IMR-90 (cell line): ENCODE measurements at regions not wholly inside any gene's neighbourhood (a gene's known extent, or its start where the extent isn't known, plus 50 kb on each side); places are given as distances from the start of the nearest gene placed in this dataset.

Source experiments
- ATAC-seq: fragments of 200-7000 bp; cut with Tn5 transposase; 2 replicates; pipeline ENCODE4 v1.9.1; 2020; ENCODE audit warnings: low read depth, mild to moderate bottlenecking, moderate library complexity
- BruUV-seq: library from RNA; stranded (reverse); fragments of 400-500 nt; replicated peaks from 2 replicates; lab custom pipeline; 2021; lab: Mats Ljungman, UMichigan
- CTCF ChIA-PET: fragments of 300-600 bp; formaldehyde crosslinking; extraction: SDS; loops from one replicate; lab custom pipeline; 2021; ENCODE audit warnings: antibody characterized with exemption; lab: Yijun Ruan, JAX
- POLR2A ChIA-PET: fragments of 300-600 bp; sonication (Branson Sonifier 250); formaldehyde crosslinking; loops from one replicate; lab custom pipeline; 2022; ENCODE audit warnings: antibody characterized with exemption; ENCODE audit not compliant: unreplicated experiment; lab: Charles Lee
- DNase-seq: peaks from one replicate; pipeline ENCODE4 v3.0.0; 2013
- H2AFZ ChIP-seq: replicated peaks from 2 replicates; pipeline ENCODE3; 2013; ENCODE audit warnings: low read length, mild to moderate bottlenecking; ENCODE audit not compliant: poor library complexity
- H2AK5ac ChIP-seq: 2 replicates; pipeline ENCODE4 v1.6.1; 2013; ENCODE audit warnings: low read depth, low read length, inconsistent platforms
- H2AK9ac ChIP-seq: replicated peaks from 2 replicates; pipeline ENCODE3; 2013; ENCODE audit warnings: mild to moderate bottlenecking, low read depth, low read length, moderate library complexity; ENCODE audit not compliant: poor library complexity
- H2BK120ac ChIP-seq: 2 replicates; pipeline ENCODE4 v1.6.1; 2013; ENCODE audit warnings: low read depth, low read length, inconsistent platforms
- H2BK15ac ChIP-seq: 3 replicates; pipeline ENCODE4 v1.6.1; 2013; ENCODE audit warnings: low read depth, low read length, inconsistent platforms
- H2BK20ac ChIP-seq: 2 replicates; pipeline ENCODE4 v1.6.1; 2013; ENCODE audit warnings: low read depth, mild to moderate bottlenecking, inconsistent platforms, low read length, moderate library complexity
- H2BK5ac ChIP-seq: 2 replicates; pipeline ENCODE4 v1.6.1; 2013; ENCODE audit warnings: mild to moderate bottlenecking, low read depth, low read length, inconsistent platforms; ENCODE audit not compliant: poor library complexity, severe bottlenecking
- H3K14ac ChIP-seq: replicated peaks from 2 replicates; pipeline ENCODE4 v1.6.1; 2013; ENCODE audit warnings: low read depth, low read length, inconsistent platforms
- H3K18ac ChIP-seq: 2 replicates; pipeline ENCODE4 v1.6.1; 2013; ENCODE audit warnings: low read depth, low read length, control low read depth
- H3K23ac ChIP-seq: 2 replicates; pipeline ENCODE4 v1.6.1; 2013; ENCODE audit warnings: low read depth, low read length, inconsistent platforms
- H3K27ac ChIP-seq: 2 replicates; pipeline ENCODE4 v1.5.1; 2013; ENCODE audit warnings: mild to moderate bottlenecking, control low read depth, low read length; ENCODE audit not compliant: insufficient read depth
- H3K27me3 ChIP-seq: 2 replicates; pipeline ENCODE4 v1.6.1; 2013; ENCODE audit warnings: low read length; ENCODE audit not compliant: control insufficient read depth, insufficient read depth
- H3K36me3 ChIP-seq: 2 replicates; pipeline ENCODE4 v1.6.1; 2013; ENCODE audit warnings: low read length, mixed read lengths; ENCODE audit not compliant: control insufficient read depth, insufficient read depth
- H3K4ac ChIP-seq: 2 replicates; pipeline ENCODE4 v1.6.1; 2013; ENCODE audit warnings: low read depth, low read length, inconsistent platforms
- H3K4me1 ChIP-seq: 2 replicates; pipeline ENCODE4 v1.6.1; 2013; ENCODE audit warnings: low read length, mixed read lengths; ENCODE audit not compliant: control insufficient read depth, insufficient read depth
- H3K4me2 ChIP-seq: 2 replicates; pipeline ENCODE4 v1.6.1; 2013; ENCODE audit warnings: low read depth, mild to moderate bottlenecking, control low read depth, low read length, moderate library complexity
- H3K4me3 ChIP-seq: 2 replicates; pipeline ENCODE4 v1.5.1; 2013; ENCODE audit warnings: low read depth, mild to moderate bottlenecking, control low read depth, low read length, moderate library complexity; ENCODE audit not compliant: insufficient read depth
- H3K56ac ChIP-seq: 2 replicates; pipeline ENCODE4 v1.6.1; 2013; ENCODE audit warnings: low read length, inconsistent platforms; ENCODE audit not compliant: insufficient read depth; ENCODE audit errors: extremely low read depth
- H3K79me1 ChIP-seq, 2 experiments: 2 replicates each; pipeline ENCODE4 v1.6.1; 2013; ENCODE audit warnings: low read length in 2 of 2, inconsistent platforms in 1 of 2, low read depth in 1 of 2
- H3K9ac ChIP-seq: 2 replicates; pipeline ENCODE4 v1.6.1; 2013; ENCODE audit warnings: low read depth, low read length, control low read depth
- H3K9me1 ChIP-seq: 2 replicates; pipeline ENCODE4 v1.6.1; 2013; ENCODE audit warnings: low read length, inconsistent platforms; ENCODE audit not compliant: insufficient read depth
- H3K9me3 ChIP-seq: 2 replicates; pipeline ENCODE4 v1.6.1; 2013; ENCODE audit warnings: low read length; ENCODE audit not compliant: control insufficient read depth, insufficient read depth
- H4K20me1 ChIP-seq: 2 replicates; pipeline ENCODE4 v1.6.1; 2013; ENCODE audit warnings: low read length, inconsistent platforms; ENCODE audit not compliant: insufficient read depth
- H4K5ac ChIP-seq: 2 replicates; pipeline ENCODE4 v1.6.1; 2013; ENCODE audit warnings: mild to moderate bottlenecking, low read depth, low read length, control low read depth
- H4K8ac ChIP-seq, 2 experiments: 2 replicates each; pipeline ENCODE4 v1.6.1; 2013; ENCODE audit warnings: low read depth in 2 of 2, low read length in 2 of 2, control low read depth in 1 of 2, inconsistent platforms in 1 of 2
- H4K91ac ChIP-seq: 2 replicates; pipeline ENCODE4 v1.6.1; 2013; ENCODE audit warnings: low read depth, low read length, inconsistent platforms; ENCODE audit not compliant: insufficient read depth
- BHLHE40 ChIP-seq: fragments of 150-350 bp; IDR thresholded peaks from 2 replicates; pipeline ENCODE4 v1.6.1; 2016; ENCODE audit warnings: mild to moderate bottlenecking, low read depth, low read length
- ELK1 ChIP-seq: fragments of 150-350 bp; IDR thresholded peaks from 2 replicates; pipeline ENCODE4 v1.6.1; 2016; ENCODE audit warnings: low read depth, mild to moderate bottlenecking, low read length, moderate library complexity, borderline replicate concordance
- FOS ChIP-seq: fragments of 150-350 bp; IDR thresholded peaks from 2 replicates; pipeline ENCODE4 v1.6.1; 2016; ENCODE audit warnings: low read depth, low read length
- MAFK ChIP-seq: IDR thresholded peaks from 2 replicates; pipeline ENCODE4 v1.6.1; 2012; ENCODE audit warnings: low read depth, low read length, improper control_type of control experiment
- MAZ ChIP-seq: IDR thresholded peaks from 2 replicates; pipeline ENCODE4 v1.6.1; 2012; ENCODE audit warnings: low read depth, mild to moderate bottlenecking, low read length, improper control_type of control experiment, moderate library complexity, borderline replicate concordance
- MXI1 ChIP-seq: IDR thresholded peaks from 2 replicates; pipeline ENCODE4 v1.6.1; 2012; ENCODE audit warnings: low read depth, mild to moderate bottlenecking, low read length, moderate library complexity, borderline replicate concordance
- NFE2L2 ChIP-seq: fragments of 150-350 bp; IDR thresholded peaks from 2 replicates; pipeline ENCODE4 v1.6.1; 2016; ENCODE audit warnings: low read depth, mild to moderate bottlenecking, low read length
- POLR2A ChIP-seq: IDR thresholded peaks from 2 replicates; pipeline ENCODE4 v1.6.1; 2012; ENCODE audit warnings: mild to moderate bottlenecking, low read depth, low read length
- RAD21 ChIP-seq: IDR thresholded peaks from 2 replicates; pipeline ENCODE4 v1.6.1; 2012; ENCODE audit warnings: low read length, improper control_type of control experiment
- RCOR1 ChIP-seq: IDR thresholded peaks from 2 replicates; pipeline ENCODE4 v1.6.1; 2012; ENCODE audit warnings: mild to moderate bottlenecking, low read length, improper control_type of control experiment; ENCODE audit not compliant: insufficient replicate concordance
- RFX5 ChIP-seq: IDR thresholded peaks from 2 replicates; pipeline ENCODE4 v1.8.0; 2012; ENCODE audit warnings: low read depth, mild to moderate bottlenecking, low read length, moderate library complexity
- SMC3 ChIP-seq: fragments of 150-350 bp; IDR thresholded peaks from 2 replicates; pipeline ENCODE4 v1.6.1; 2016; ENCODE audit warnings: low read depth, mild to moderate bottlenecking, antibody characterized with exemption, low read length, moderate library complexity
- USF2 ChIP-seq: fragments of 150-350 bp; IDR thresholded peaks from 2 replicates; pipeline ENCODE4 v1.6.1; 2017; ENCODE audit warnings: mild to moderate bottlenecking, antibody characterized with exemption, low read length, low read depth
- WGBS, 2 experiments: methylation state at CpG; one replicate each; pipeline versions ENCODE4 v1.1.5 to v1.1.7; 2013; ENCODE audit warnings: missing lambda C conversion rate in 2 of 2; ENCODE audit not compliant: insufficient read length in 1 of 2; ENCODE audit errors: extremely low coverage in 2 of 2; 5-methylcytosine and 5-hydroxymethylcytosine counted together
- dilution Hi-C: fragments of 300-500 bp; cut with HindIII; formaldehyde crosslinking; loops from one replicate; pipeline ENCODE4 v1.14.3; 2018; ENCODE audit warnings: low sequenced_read_pairs; ENCODE audit not compliant: unreplicated experiment
- in situ Hi-C: fragments of 300-500 bp; cut with MboI; formaldehyde crosslinking; loops from 3 replicates; pipeline ENCODE4 v1.14.3; 2019; ENCODE audit warnings: low sequenced_read_pairs, inconsistent platforms, mixed read lengths
- intact Hi-C: fragments of 100-400 bp; cut with micrococcal nuclease; formaldehyde crosslinking; loops from 2 replicates; pipeline ENCODE4 v1.10.0; 2022
- TF ChIP-seq, protein P1 (sequence below): conservative IDR thresholded peaks from 2 replicates; pipeline ENCODE4 v1.5.1; 2012; ENCODE audit warnings: mild to moderate bottlenecking, low read depth, low read length, improper control_type of control experiment

GRCh38 chr1:166605137-166605536 lies 234.1 kb upstream of the POGK start:
- no peaks in the 10 kb centered on the region for H3K4me1 ChIP-seq
- no peak overlapping the region for H3K18ac ChIP-seq
- H2AK5ac ChIP-seq, result no peak overlapping the region
- no peaks in the 10 kb centered on the region for H3K27me3 ChIP-seq
- H3K9me1 ChIP-seq, result no peaks in the 10 kb centered on the region
- ChIA-PET POLR2A (no interaction called here), CTCF (no interaction called here)
- dilution Hi-C loops (no loop called here), intact Hi-C loops (no loop called here), in situ Hi-C loops (no loop called here)
- no peak overlapping the region for H4K8ac ChIP-seq
- H4K91ac ChIP-seq, result no peak overlapping the region
- no peaks in the 10 kb centered on the region for H3K36me3 ChIP-seq
- no peak overlapping the region for H2BK20ac ChIP-seq
- no peak overlapping the region for H3K4me2 ChIP-seq
- ATAC-seq (no peak), DNase-seq (no peak)
- no peak overlapping the region for H3K4ac ChIP-seq
- no CpG with 5 or more reads among the region's 7 CpGs for WGBS, 2 experiments
- no peak overlapping the region for H2AFZ ChIP-seq
- no peaks in the 10 kb centered on the region for H3K79me1 ChIP-seq
- H3K27ac ChIP-seq, result no peak overlapping the region
- H2BK15ac ChIP-seq, result no peak overlapping the region
- H3K23ac ChIP-seq, result no peak overlapping the region
- H3K14ac ChIP-seq, result no peak overlapping the region
- no peak overlapping the region for H2BK120ac ChIP-seq
- no peak overlapping the region for H3K4me3 ChIP-seq
- TF ChIP-seq RCOR1, result no peak
- no peak for TF ChIP-seq RAD21
- TF ChIP-seq ELK1, result no peak
- TF ChIP-seq SMC3, result no peak
- TF ChIP-seq NFE2L2, result no peak
- TF ChIP-seq POLR2A, result no peak
- TF ChIP-seq MAFK, result no peak
- TF ChIP-seq MXI1, result no peak
- TF ChIP-seq RFX5, result no peak
- TF ChIP-seq, protein P1, sequence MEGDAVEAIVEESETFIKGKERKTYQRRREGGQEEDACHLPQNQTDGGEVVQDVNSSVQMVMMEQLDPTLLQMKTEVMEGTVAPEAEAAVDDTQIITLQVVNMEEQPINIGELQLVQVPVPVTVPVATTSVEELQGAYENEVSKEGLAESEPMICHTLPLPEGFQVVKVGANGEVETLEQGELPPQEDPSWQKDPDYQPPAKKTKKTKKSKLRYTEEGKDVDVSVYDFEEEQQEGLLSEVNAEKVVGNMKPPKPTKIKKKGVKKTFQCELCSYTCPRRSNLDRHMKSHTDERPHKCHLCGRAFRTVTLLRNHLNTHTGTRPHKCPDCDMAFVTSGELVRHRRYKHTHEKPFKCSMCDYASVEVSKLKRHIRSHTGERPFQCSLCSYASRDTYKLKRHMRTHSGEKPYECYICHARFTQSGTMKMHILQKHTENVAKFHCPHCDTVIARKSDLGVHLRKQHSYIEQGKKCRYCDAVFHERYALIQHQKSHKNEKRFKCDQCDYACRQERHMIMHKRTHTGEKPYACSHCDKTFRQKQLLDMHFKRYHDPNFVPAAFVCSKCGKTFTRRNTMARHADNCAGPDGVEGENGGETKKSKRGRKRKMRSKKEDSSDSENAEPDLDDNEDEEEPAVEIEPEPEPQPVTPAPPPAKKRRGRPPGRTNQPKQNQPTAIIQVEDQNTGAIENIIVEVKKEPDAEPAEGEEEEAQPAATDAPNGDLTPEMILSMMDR, result no peak
- TF ChIP-seq BHLHE40, result no peak
- no peak for TF ChIP-seq USF2
- no peak for TF ChIP-seq FOS
- TF ChIP-seq MAZ, result no peak
- H3K9ac ChIP-seq, result no peak overlapping the region
- no peaks in the 10 kb centered on the region for H4K20me1 ChIP-seq
- BruUV-seq, result no TSS peak
- no peak overlapping the region for H3K56ac ChIP-seq
- H2AK9ac ChIP-seq, result no peak overlapping the region
- H3K9me3 ChIP-seq, result peaks cover 4% of the 10 kb centered on the region; the same call in 1 of the 2 replicates
- H2BK5ac ChIP-seq, result no peak overlapping the region
- H4K5ac ChIP-seq, result no peak overlapping the region
